K562 (cell line): ENCODE measurements at regions not wholly inside any gene's neighbourhood (a gene's known extent, or its start where the extent isn't known, plus 50 kb on each side); places are given as distances from the start of the nearest gene placed in this dataset.

Experiments used
- ATAC-seq: fragments of 200-7000 bp; cut with Tn5 transposase; 3 replicates; pipeline ENCODE4 v1.9.1; 2020; ENCODE audit warnings: moderate library complexity
- BruUV-seq: library from RNA; stranded (reverse); fragments of 400-500 nt; replicated peaks from 2 replicates; lab custom pipeline; 2021; lab: Mats Ljungman, UMichigan
- CTCF ChIA-PET: fragments of 300-600 bp; formaldehyde crosslinking; extraction: SDS; loops from one replicate; lab custom pipeline; 2021; ENCODE audit warnings: low intra/inter-chr PET ratio; lab: Yijun Ruan, JAX
- POLR2A ChIA-PET: fragments of 300-600, 350-650 bp; sonication (Branson Sonifier 250); formaldehyde crosslinking; extraction: SDS; loops from one replicate; lab custom pipeline; 2021; ENCODE audit warnings: antibody characterized with exemption, inconsistent platforms; lab: Yijun Ruan, JAX
- DNase-seq, 4 experiments: peaks; one replicate each; pipeline versions ENCODE4 v3.0.0 to v3.0.0-alpha.2; 2011 to 2018; ENCODE audit warnings: low spot score in 3 of 4, mixed read lengths in 3 of 4; ENCODE audit errors: extremely low read depth in 1 of 4
- FAIRE-seq: peaks from 2 replicates; lab custom pipeline; 2011; peaks lifted over from hg19 to GRCh38; lab: Jason Lieb, UNC
- H2AFZ ChIP-seq: 2 replicates; pipeline ENCODE4 v1.6.0; 2011; ENCODE audit warnings: low read depth, low read length, control low read depth, inconsistent platforms
- H3K27ac ChIP-seq: fragments of 200-600 bp; 3 replicates; pipeline ENCODE4 v1.8.0; 2011; ENCODE audit warnings: low read depth, mild to moderate bottlenecking, control low read depth, inconsistent platforms, low read length, moderate library complexity, mixed read lengths; ENCODE audit errors: extremely low read depth
- H3K27me3 ChIP-seq, 2 experiments: fragments of 300-600 bp in 1 of 2; 2 replicates in 1 of 2; 3 replicates in 1 of 2; pipeline versions ENCODE4 v1.6.0 to v1.8.0; 2011; ENCODE audit warnings: inconsistent platforms in 2 of 2, low read length in 2 of 2, mild to moderate bottlenecking in 1 of 2, mixed read lengths in 1 of 2, moderate library complexity in 1 of 2; ENCODE audit not compliant: control insufficient read depth in 2 of 2, insufficient read depth in 2 of 2
- H3K36me3 ChIP-seq: fragments of 300-600 bp; 3 replicates; pipeline ENCODE4 v1.8.0; 2011; ENCODE audit warnings: mild to moderate bottlenecking, low read length, inconsistent platforms; ENCODE audit not compliant: control insufficient read depth, insufficient read depth
- H3K4me1 ChIP-seq, 2 experiments: fragments of 200-600 bp in 1 of 2; replicated peaks in 1 of 2; 2 replicates in 1 of 2; 3 replicates in 1 of 2; pipeline versions ENCODE4 v1.5.1 to v1.8.0; 2011; ENCODE audit warnings: inconsistent platforms in 2 of 2, low read length in 2 of 2, mild to moderate bottlenecking in 1 of 2, mixed read lengths in 1 of 2, moderate library complexity in 1 of 2; ENCODE audit not compliant: control insufficient read depth in 2 of 2, insufficient read depth in 2 of 2
- H3K4me2 ChIP-seq: 2 replicates; pipeline ENCODE4 v1.6.1; 2011; ENCODE audit warnings: low read length, control low read depth, inconsistent platforms, mixed read lengths; ENCODE audit not compliant: insufficient read depth
- H3K4me3 ChIP-seq: fragments of 200-600 bp; sonication (generic), shearing (Covaris generic); 2 replicates; pipeline ENCODE4 v1.5.1; 2016; ENCODE audit warnings: control low read depth, inconsistent platforms
- H3K79me2 ChIP-seq: fragments of 200-600 bp; 3 replicates; pipeline ENCODE4 v1.8.0; 2011; ENCODE audit warnings: low read length, inconsistent platforms; ENCODE audit not compliant: control insufficient read depth, insufficient read depth
- H3K9ac ChIP-seq, 2 experiments: 2 replicates each; pipeline versions ENCODE4 v1.6.0 to v1.6.1; 2011; ENCODE audit warnings: low read depth in 2 of 2, low read length in 2 of 2, control low read depth in 1 of 2, inconsistent platforms in 1 of 2, mild to moderate bottlenecking in 1 of 2, mixed read lengths in 1 of 2; ENCODE audit not compliant: insufficient read depth in 1 of 2
- H3K9me1 ChIP-seq: one replicate; pipeline ENCODE4 v1.6.0; 2011; ENCODE audit warnings: inconsistent platforms, mild to moderate bottlenecking, low read length, moderate library complexity; ENCODE audit not compliant: control insufficient read depth, insufficient read depth
- H3K9me3 ChIP-seq: replicated peaks from 2 replicates; pipeline ENCODE4 v1.5.1; 2011; ENCODE audit warnings: low read depth, low read length, inconsistent platforms; ENCODE audit not compliant: control insufficient read depth, insufficient read depth
- H4K20me1 ChIP-seq: replicated peaks from 2 replicates; pipeline ENCODE4 v1.6.1; 2011; ENCODE audit warnings: low read length, inconsistent platforms, mixed read lengths; ENCODE audit not compliant: control insufficient read depth, insufficient read depth
- ARNT ChIP-seq, 2 experiments: fragments of 450-650 bp; IDR thresholded peaks; 2 replicates each; pipeline ENCODE4 v1.6.1; 2016; ENCODE audit warnings: mild to moderate bottlenecking in 1 of 2
- ESRRA ChIP-seq: fragments of 450-650 bp; IDR thresholded peaks from 2 replicates; pipeline ENCODE4 v1.6.1; 2014; ENCODE audit warnings: low read depth, mild to moderate bottlenecking, moderate library complexity, borderline replicate concordance
- MXI1 ChIP-seq: IDR thresholded peaks from 2 replicates; pipeline ENCODE4 v1.6.1; 2011; ENCODE audit warnings: low read depth, mild to moderate bottlenecking, improper control_type of control experiment, low read length
- NKRF ChIP-seq: fragments of 450-650 bp; IDR thresholded peaks from 2 replicates; pipeline ENCODE4 v1.6.1; 2016; ENCODE audit warnings: borderline replicate concordance
- PHF20 ChIP-seq: fragments of 450-650 bp; IDR thresholded peaks from 2 replicates; pipeline ENCODE4 v1.6.1; 2018; ENCODE audit not compliant: partially characterized antibody
- SFPQ ChIP-seq: fragments of 200-400 bp; formaldehyde crosslinking; IDR thresholded peaks from 2 replicates; pipeline ENCODE4 v1.6.1; 2017; ENCODE audit warnings: mild to moderate bottlenecking, low read depth, low read length, moderate library complexity
- ZBTB11 ChIP-seq, 3 experiments: fragments of 200-800 bp in 1 of 3; fragments of 250-450 bp in 1 of 3; fragments of 450-650 bp in 1 of 3; sonication (Bioruptor Pico) in 1 of 3; sonication (Bioruptor generic) in 1 of 3; formaldehyde crosslinking in 1 of 3; IDR thresholded peaks; 2 replicates each; pipeline versions ENCODE4 v1.6.1 to v1.8.0; 2016 to 2022; ENCODE audit warnings: mild to moderate bottlenecking in 2 of 3, missing genetic modification characterization in 2 of 3, missing compliant biosample characterization in 1 of 3, moderate library complexity in 1 of 3
- ZKSCAN3 ChIP-seq: fragments of 250-450 bp; sonication (Bioruptor Pico); IDR thresholded peaks from 2 replicates; pipeline ENCODE4 v1.4.0; 2020
- ZNF121 ChIP-seq: sonication (generic); formaldehyde crosslinking; conservative IDR thresholded peaks from 2 replicates; pipeline ENCODE4 v1.8.0; 2022; ENCODE audit warnings: missing genetic modification reagents
- ZNF253 ChIP-seq: fragments of 250-450 bp; sonication (Bioruptor Pico); conservative IDR thresholded peaks from 2 replicates; pipeline ENCODE4 v1.6.1; 2021; ENCODE audit warnings: mild to moderate bottlenecking
- ZNF398 ChIP-seq: fragments of 250-450 bp; sonication (Bioruptor Pico); IDR thresholded peaks from 2 replicates; pipeline ENCODE4 v1.8.0; 2021; ENCODE audit warnings: moderate library complexity, mild to moderate bottlenecking, inconsistent platforms
- in situ Hi-C: fragments of 300-500 bp; cut with MboI; formaldehyde crosslinking; loops from 4 replicates; pipeline ENCODE4 v1.15.0; 2018; ENCODE audit warnings: inconsistent platforms, mixed read lengths
- intact Hi-C: fragments of 100-400 bp; cut with micrococcal nuclease; formaldehyde crosslinking; loops from 2 replicates; pipeline ENCODE4 v1.14.2; 2022
- TF ChIP-seq, protein P1 (sequence below), 2 experiments: fragments of 450-650 bp in 1 of 2; sonication (generic) in 1 of 2; formaldehyde crosslinking in 1 of 2; IDR thresholded peaks in 1 of 2; conservative IDR thresholded peaks in 1 of 2; 2 replicates each; pipeline versions ENCODE4 v1.6.1 to v1.8.1; 2016 to 2023; ENCODE audit warnings: mild to moderate bottlenecking in 2 of 2, moderate library complexity in 2 of 2, inconsistent platforms in 1 of 2, missing genetic modification reagents in 1 of 2

GRCh38 chr5:152649609-152650008, 244.5 kb upstream of the NMUR2 start:
- no TSS peak for BruUV-seq
- POLR2A ChIA-PET: no interaction called here
- Histone ChIP-seq H3K79me2 (no peaks in the 10 kb centered on the region), H3K36me3 (no peaks in the 10 kb centered on the region), H3K9me1 (no peaks in the 10 kb centered on the region), H3K4me3 (no peak overlapping the region), H3K27ac (no peak overlapping the region), H2AFZ (no peak overlapping the region), H3K4me1 (no peaks in the 10 kb centered on the region), H3K4me2 (no peak overlapping the region), H3K27me3 (no peaks in the 10 kb centered on the region), H4K20me1 (no peaks in the 10 kb centered on the region), H3K9ac (no peak overlapping the region), H3K9me3 (no peaks in the 10 kb centered on the region)
- CTCF ChIA-PET: no interaction called here
- FAIRE-seq: no peak
- no peak for ATAC-seq
- intact Hi-C loops: no loop called here
- in situ Hi-C loops: no loop called here
- no peak for DNase-seq
- no peak for TF ChIP-seq ZNF398 (CRISPR knock-in tag)
- TF ChIP-seq ESRRA: no peak
- TF ChIP-seq ZKSCAN3 (CRISPR knock-in tag): no peak
- TF ChIP-seq PHF20: no peak
- TF ChIP-seq, protein P1, sequence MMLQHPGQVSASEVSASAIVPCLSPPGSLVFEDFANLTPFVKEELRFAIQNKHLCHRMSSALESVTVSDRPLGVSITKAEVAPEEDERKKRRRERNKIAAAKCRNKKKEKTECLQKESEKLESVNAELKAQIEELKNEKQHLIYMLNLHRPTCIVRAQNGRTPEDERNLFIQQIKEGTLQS (IDR thresholded peaks at IDR 0.05): no peak
- TF ChIP-seq, protein P1 (CRISPR knock-in tag; conservative IDR thresholded peaks at IDR 0.05): no peak
- TF ChIP-seq ARNT (IDR thresholded peaks at IDR 0.05): no peak
- no peak for TF ChIP-seq SFPQ
- no peak for TF ChIP-seq NKRF
- TF ChIP-seq MXI1: no peak
- no peak for TF ChIP-seq ZNF253
- TF ChIP-seq ZBTB11 (CRISPR knock-in tag; IDR thresholded peaks at IDR 0.05): no peak
- TF ChIP-seq ZNF121 (CRISPR knock-in tag): no peak
